DND-41 (cell line): ENCODE measurements at regions not wholly inside any gene's neighbourhood (a gene's known extent, or its start where the extent isn't known, plus 50 kb on each side); places are given as distances from the start of the nearest gene placed in this dataset.

Source experiments
- EZH2 ChIP-seq: IDR thresholded peaks from 3 replicates; pipeline ENCODE4 v1.6.1; 2012; ENCODE audit warnings: borderline replicate concordance, low read depth, mild to moderate bottlenecking, moderate library complexity, low read length, inconsistent platforms; ENCODE audit not compliant: severe bottlenecking
- TF ChIP-seq, protein P1 (sequence below): IDR thresholded peaks from 2 replicates; pipeline ENCODE4 v1.5.1; 2012; ENCODE audit warnings: borderline replicate concordance, low read length, moderate library complexity, mild to moderate bottlenecking; ENCODE audit not compliant: poor library complexity, severe bottlenecking; ENCODE audit errors: extremely low read depth

DNA sequence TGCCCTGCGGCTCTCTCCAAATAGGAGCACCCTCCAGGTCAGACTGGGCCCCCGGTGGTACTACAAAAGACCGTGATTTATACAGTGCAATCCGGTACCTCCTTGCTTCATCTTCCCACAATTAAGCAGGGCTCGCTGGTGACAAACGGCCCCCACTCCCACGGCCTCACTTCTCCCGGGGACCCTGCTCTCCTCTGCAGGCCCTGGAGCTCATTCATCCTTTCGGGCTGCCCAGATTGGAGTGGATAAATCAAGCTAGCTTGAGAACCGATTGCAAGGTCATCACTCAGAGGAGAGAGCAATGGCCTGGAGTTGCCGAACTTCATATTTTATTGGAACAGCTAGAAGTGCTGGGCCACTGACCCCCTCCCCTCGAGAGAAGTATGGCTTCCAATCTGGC is 193.5 kb upstream of the IRX6 start:
- TF ChIP-seq, protein P1, sequence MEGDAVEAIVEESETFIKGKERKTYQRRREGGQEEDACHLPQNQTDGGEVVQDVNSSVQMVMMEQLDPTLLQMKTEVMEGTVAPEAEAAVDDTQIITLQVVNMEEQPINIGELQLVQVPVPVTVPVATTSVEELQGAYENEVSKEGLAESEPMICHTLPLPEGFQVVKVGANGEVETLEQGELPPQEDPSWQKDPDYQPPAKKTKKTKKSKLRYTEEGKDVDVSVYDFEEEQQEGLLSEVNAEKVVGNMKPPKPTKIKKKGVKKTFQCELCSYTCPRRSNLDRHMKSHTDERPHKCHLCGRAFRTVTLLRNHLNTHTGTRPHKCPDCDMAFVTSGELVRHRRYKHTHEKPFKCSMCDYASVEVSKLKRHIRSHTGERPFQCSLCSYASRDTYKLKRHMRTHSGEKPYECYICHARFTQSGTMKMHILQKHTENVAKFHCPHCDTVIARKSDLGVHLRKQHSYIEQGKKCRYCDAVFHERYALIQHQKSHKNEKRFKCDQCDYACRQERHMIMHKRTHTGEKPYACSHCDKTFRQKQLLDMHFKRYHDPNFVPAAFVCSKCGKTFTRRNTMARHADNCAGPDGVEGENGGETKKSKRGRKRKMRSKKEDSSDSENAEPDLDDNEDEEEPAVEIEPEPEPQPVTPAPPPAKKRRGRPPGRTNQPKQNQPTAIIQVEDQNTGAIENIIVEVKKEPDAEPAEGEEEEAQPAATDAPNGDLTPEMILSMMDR: no peak
- TF ChIP-seq EZH2: no peak
